Muscle of leg (tissue), 3 donors: ENCODE measurements at regions not wholly inside any gene's neighbourhood (a gene's known extent, or its start where the extent isn't known, plus 50 kb on each side); places are given as distances from the start of the nearest gene placed in this dataset.

Source experiments
- DNase-seq: peaks from one replicate; pipeline ENCODE4 v3.0.0; 2013
- H3K27ac ChIP-seq: one replicate; pipeline ENCODE4 v1.5.1; 2013; ENCODE audit warnings: mild to moderate bottlenecking, low read length, control low read depth
- H3K27me3 ChIP-seq: one replicate; pipeline ENCODE4 v1.6.1; 2013; ENCODE audit warnings: low read length; ENCODE audit not compliant: control insufficient read depth, insufficient read depth
- H3K36me3 ChIP-seq: one replicate; pipeline ENCODE4 v1.6.1; 2013; ENCODE audit warnings: low read length; ENCODE audit not compliant: control insufficient read depth, insufficient read depth
- H3K4me1 ChIP-seq: one replicate; pipeline ENCODE4 v1.6.1; 2013; ENCODE audit warnings: low read length; ENCODE audit not compliant: control insufficient read depth, insufficient read depth
- H3K4me3 ChIP-seq: one replicate; pipeline ENCODE4 v1.5.1; 2013; ENCODE audit warnings: low read length, control low read depth
- H3K9me3 ChIP-seq: replicated peaks from 2 replicates; pipeline ENCODE4 v1.6.1; 2013; ENCODE audit warnings: low read depth, low read length; ENCODE audit not compliant: control insufficient read depth
- WGBS: methylation state at CpG from one replicate; pipeline ENCODE4 v1.1.5; 2013; ENCODE audit warnings: missing lambda C conversion rate; ENCODE audit not compliant: insufficient coverage; 5-methylcytosine and 5-hydroxymethylcytosine counted together

GRCh38 chr13:84191139-84191538, 308.9 kb upstream of the SLITRK1 start:
- no peaks in the 10 kb centered on the region for H3K27me3 ChIP-seq
- DNase-seq: no peak
- no peaks in the 10 kb centered on the region for H3K36me3 ChIP-seq
- H3K4me1 ChIP-seq: no peaks in the 10 kb centered on the region
- peaks cover 2% of the 10 kb centered on the region for H3K9me3 ChIP-seq
- WGBS: 46% methylated on average over 3 of the region's 4 CpGs
- H3K27ac ChIP-seq: no peak overlapping the region
- H3K4me3 ChIP-seq: no peak overlapping the region

- no peaks in the 10 kb centered on the region for H3K36me3 ChIP-seq
- 71% methylated on average over 1 of the region's 1 CpG for WGBS
- H3K9me3 ChIP-seq: peaks cover 2% of the 10 kb centered on the region
- DNase-seq: no peak
- H3K4me3 ChIP-seq: no peak overlapping the region
- no peak overlapping the region for H3K27ac ChIP-seq
- no peaks in the 10 kb centered on the region for H3K27me3 ChIP-seq
- no peaks in the 10 kb centered on the region for H3K4me1 ChIP-seq
Observed at GRCh38 chr13:84187626-84188025, 305.4 kb upstream of the SLITRK1 start.

GRCh38 chr13:84139561-84140158, 257.4 kb upstream of the SLITRK1 start:
- no peaks in the 10 kb centered on the region for H3K9me3 ChIP-seq
- WGBS: no CpG with 5 or more reads among the region's 2 CpGs
- no peaks in the 10 kb centered on the region for H3K4me1 ChIP-seq
- H3K4me3 ChIP-seq: no peak overlapping the region
- DNase-seq: no peak
- H3K36me3 ChIP-seq: no peaks in the 10 kb centered on the region
- H3K27me3 ChIP-seq: no peaks in the 10 kb centered on the region
- no peak overlapping the region for H3K27ac ChIP-seq

- H3K36me3 ChIP-seq: no peaks in the 10 kb centered on the region
- H3K4me3 ChIP-seq: no peak overlapping the region
- WGBS: no CpG with 5 or more reads among the region's 2 CpGs
- no peaks in the 10 kb centered on the region for H3K9me3 ChIP-seq
- DNase-seq: peak; percentile 3
- H3K27me3 ChIP-seq: no peaks in the 10 kb centered on the region
- no peak overlapping the region for H3K27ac ChIP-seq
- no peaks in the 10 kb centered on the region for H3K4me1 ChIP-seq
Observed at GRCh38 chr13:84137292-84137691, 255.0 kb upstream of the SLITRK1 start.

GRCh38 chr13:84136582-84136981, 254.3 kb upstream of the SLITRK1 start:
- no peak for DNase-seq
- H3K9me3 ChIP-seq: no peaks in the 10 kb centered on the region
- no peak overlapping the region for H3K4me3 ChIP-seq
- no peaks in the 10 kb centered on the region for H3K27me3 ChIP-seq
- H3K36me3 ChIP-seq: no peaks in the 10 kb centered on the region
- WGBS: 60% methylated on average over 1 of the region's 1 CpG
- H3K27ac ChIP-seq: no peak overlapping the region
- no peaks in the 10 kb centered on the region for H3K4me1 ChIP-seq

GRCh38 chr13:84132491-84132890, 250.2 kb upstream of the SLITRK1 start:
- no peak overlapping the region for H3K27ac ChIP-seq
- H3K9me3 ChIP-seq: no peaks in the 10 kb centered on the region
- no peak for DNase-seq
- no peaks in the 10 kb centered on the region for H3K36me3 ChIP-seq
- H3K27me3 ChIP-seq: no peaks in the 10 kb centered on the region
- no peak overlapping the region for H3K4me3 ChIP-seq
- no peaks in the 10 kb centered on the region for H3K4me1 ChIP-seq

GRCh38 chr13:84131249-84131648, 249.0 kb upstream of the SLITRK1 start:
- no peak overlapping the region for H3K27ac ChIP-seq
- H3K4me3 ChIP-seq: no peak overlapping the region
- H3K9me3 ChIP-seq: peaks cover 2% of the 10 kb centered on the region
- no peaks in the 10 kb centered on the region for H3K27me3 ChIP-seq
- no peak for DNase-seq
- no peaks in the 10 kb centered on the region for H3K36me3 ChIP-seq
- no peaks in the 10 kb centered on the region for H3K4me1 ChIP-seq
- no CpG with 5 or more reads among the region's 7 CpGs for WGBS

- no peak for DNase-seq
- peaks cover 2% of the 10 kb centered on the region for H3K9me3 ChIP-seq
- H3K4me1 ChIP-seq: no peaks in the 10 kb centered on the region
- no peak overlapping the region for H3K27ac ChIP-seq
- no CpG with 5 or more reads among the region's 1 CpG for WGBS
- no peaks in the 10 kb centered on the region for H3K27me3 ChIP-seq
- H3K4me3 ChIP-seq: no peak overlapping the region
- H3K36me3 ChIP-seq: no peaks in the 10 kb centered on the region
Observed at GRCh38 chr13:84130495-84131114, 248.3 kb upstream of the SLITRK1 start.

- Histone ChIP-seq H3K4me3 (no peak overlapping the region), H3K27ac (no peak overlapping the region), H3K9me3 (peaks cover 2% of the 10 kb centered on the region), H3K36me3 (no peaks in the 10 kb centered on the region), H3K27me3 (no peaks in the 10 kb centered on the region), H3K4me1 (no peaks in the 10 kb centered on the region)
- no peak for DNase-seq
- no CpG with 5 or more reads among the region's 2 CpGs for WGBS
Observed at GRCh38 chr13:84129966-84130365, 247.7 kb upstream of the SLITRK1 start.

- Histone ChIP-seq H3K4me3 (no peak overlapping the region), H3K4me1 (no peaks in the 10 kb centered on the region), H3K36me3 (no peaks in the 10 kb centered on the region), H3K27me3 (no peaks in the 10 kb centered on the region), H3K27ac (no peak overlapping the region), H3K9me3 (peaks cover 2% of the 10 kb centered on the region)
- DNase-seq: no peak
- 100% methylated on average over 2 of the region's 8 CpGs for WGBS
Observed at GRCh38 chr13:84127597-84128128, 245.4 kb upstream of the SLITRK1 start.
